HEK293 (cell line): ENCODE measurements at regions not wholly inside any gene's neighbourhood (a gene's known extent, or its start where the extent isn't known, plus 50 kb on each side); places are given as distances from the start of the nearest gene placed in this dataset.

ENCODE experiments used
- CTCF ChIA-PET: fragments of 350-600 bp; formaldehyde crosslinking; extraction: SDS; loops from one replicate; lab custom pipeline; 2021; ENCODE audit warnings: antibody characterized with exemption; lab: Yijun Ruan, JAX
- POLR2A ChIA-PET: fragments of 300-600 bp; formaldehyde crosslinking; extraction: SDS; loops from one replicate; lab custom pipeline; 2020; ENCODE audit warnings: antibody characterized with exemption, inconsistent platforms; lab: Yijun Ruan, JAX
- H3K27ac ChIP-seq: fragments of 200-500 bp; sonication (Bioruptor generic); 2 replicates; pipeline ENCODE4 v1.5.1; 2014; ENCODE audit warnings: low read depth, low read length, control low read depth, inconsistent platforms; ENCODE audit errors: extremely low read depth
- H3K36me3 ChIP-seq, 2 experiments: fragments of 200-500 bp in 1 of 2; sonication (Bioruptor generic) in 1 of 2; 1 replicate in 1 of 2; 2 replicates in 1 of 2; pipeline ENCODE4 v1.5.1; 2014 to 2017; ENCODE audit warnings: inconsistent platforms in 2 of 2, low read length in 2 of 2; ENCODE audit not compliant: control insufficient read depth in 2 of 2, insufficient read depth in 1 of 2
- H3K4me1 ChIP-seq: fragments of 200-500 bp; sonication (Bioruptor generic); 2 replicates; pipeline ENCODE4 v1.5.1; 2014; ENCODE audit warnings: mild to moderate bottlenecking, low read length, inconsistent platforms; ENCODE audit not compliant: control insufficient read depth, insufficient read depth
- H3K4me3 ChIP-seq: 2 replicates; pipeline ENCODE4 v1.5.1; 2011; ENCODE audit warnings: low read depth, mild to moderate bottlenecking, control low read depth, low read length, moderate library complexity
- H3K9me3 ChIP-seq: fragments of 200-500 bp; sonication (Bioruptor generic); 2 replicates; pipeline ENCODE4 v1.5.1; 2014; ENCODE audit warnings: low read depth, low read length, inconsistent platforms; ENCODE audit not compliant: control insufficient read depth, insufficient read depth
- GLIS2 ChIP-seq: fragments of 450-650 bp; formaldehyde crosslinking; IDR thresholded peaks from 2 replicates; pipeline ENCODE4 v1.5.1; 2016; ENCODE audit warnings: missing biosample characterization, missing genetic modification characterization
- KLF8 ChIP-seq: fragments of 450-650 bp; formaldehyde crosslinking; IDR thresholded peaks from 2 replicates; pipeline ENCODE4 v1.5.1; 2016; ENCODE audit warnings: missing biosample characterization, missing genetic modification characterization
- MYNN ChIP-seq: fragments of 450-650 bp; formaldehyde crosslinking; IDR thresholded peaks from 2 replicates; pipeline ENCODE4 v1.5.1; 2016; ENCODE audit warnings: missing biosample characterization, missing genetic modification characterization, borderline replicate concordance
- ZBTB17 ChIP-seq: fragments of 450-650 bp; formaldehyde crosslinking; IDR thresholded peaks from 2 replicates; pipeline ENCODE4 v1.5.1; 2016; ENCODE audit warnings: missing biosample characterization, missing genetic modification characterization
- ZFP3 ChIP-seq: fragments of 450-650 bp; formaldehyde crosslinking; IDR thresholded peaks from 2 replicates; pipeline ENCODE4 v1.5.1; 2016; ENCODE audit warnings: low read depth, missing biosample characterization, missing genetic modification characterization
- ZNF112 ChIP-seq: fragments of 450-650 bp; formaldehyde crosslinking; IDR thresholded peaks from 2 replicates; pipeline ENCODE4 v1.5.0; 2017; ENCODE audit warnings: missing biosample characterization, missing genetic modification characterization
- ZNF341 ChIP-seq: fragments of 450-650 bp; formaldehyde crosslinking; IDR thresholded peaks from 2 replicates; pipeline ENCODE4; 2016; ENCODE audit warnings: low read depth, missing biosample characterization, missing genetic modification characterization
- ZNF416 ChIP-seq: fragments of 450-650 bp; formaldehyde crosslinking; IDR thresholded peaks from 2 replicates; pipeline ENCODE4 v1.5.1; 2016; ENCODE audit warnings: missing biosample characterization, missing genetic modification characterization
- ZNF560 ChIP-seq: fragments of 450-650 bp; formaldehyde crosslinking; IDR thresholded peaks from 2 replicates; pipeline ENCODE4 v1.5.1; 2017; ENCODE audit warnings: missing biosample characterization, missing genetic modification characterization, borderline replicate concordance
- ZNF629 ChIP-seq: fragments of 450-650 bp; formaldehyde crosslinking; IDR thresholded peaks from 2 replicates; pipeline ENCODE4 v1.5.1; 2017; ENCODE audit warnings: missing biosample characterization, missing genetic modification characterization
- ZNF664 ChIP-seq: fragments of 450-650 bp; formaldehyde crosslinking; IDR thresholded peaks from 2 replicates; pipeline ENCODE4 v1.5.1; 2016; ENCODE audit warnings: missing biosample characterization, missing genetic modification characterization
- ZNF776 ChIP-seq: fragments of 450-650 bp; formaldehyde crosslinking; IDR thresholded peaks from 2 replicates; pipeline ENCODE4 v1.5.0; 2017; ENCODE audit warnings: missing biosample characterization, missing genetic modification characterization, borderline replicate concordance
- ZSCAN23 ChIP-seq: fragments of 450-650 bp; formaldehyde crosslinking; IDR thresholded peaks from 2 replicates; pipeline ENCODE4 v1.5.1; 2016; ENCODE audit warnings: missing biosample characterization, missing genetic modification characterization
- ZXDB ChIP-seq: fragments of 450-650 bp; formaldehyde crosslinking; IDR thresholded peaks from 2 replicates; pipeline ENCODE4 v1.5.1; 2016; ENCODE audit warnings: missing biosample characterization, missing genetic modification characterization
- TF ChIP-seq, protein P1 (sequence below): fragments of 450-650 bp; formaldehyde crosslinking; IDR thresholded peaks from 2 replicates; pipeline ENCODE4 v1.5.1; 2016; ENCODE audit warnings: missing biosample characterization, missing genetic modification characterization
- TF ChIP-seq, protein P2 (sequence below): fragments of 450-650 bp; formaldehyde crosslinking; IDR thresholded peaks from 2 replicates; pipeline ENCODE4 v1.5.1; 2016; ENCODE audit warnings: missing biosample characterization, missing genetic modification characterization
- TF ChIP-seq, protein P3 (sequence below): fragments of 450-650 bp; formaldehyde crosslinking; IDR thresholded peaks from 2 replicates; pipeline ENCODE4 v1.5.1; 2017; ENCODE audit warnings: missing biosample characterization, missing genetic modification characterization
- TF ChIP-seq, protein P4 (sequence below): fragments of 450-650 bp; formaldehyde crosslinking; IDR thresholded peaks from 2 replicates; pipeline ENCODE4 v1.5.1; 2016; ENCODE audit warnings: missing biosample characterization, missing genetic modification characterization
- TF ChIP-seq, protein P5 (sequence below): fragments of 450-650 bp; formaldehyde crosslinking; IDR thresholded peaks from 2 replicates; pipeline ENCODE4 v1.5.1; 2017; ENCODE audit warnings: missing biosample characterization, missing genetic modification characterization
- TF ChIP-seq, protein P6 (sequence below): fragments of 450-650 bp; formaldehyde crosslinking; IDR thresholded peaks from 2 replicates; pipeline ENCODE4 v1.5.1; 2016; ENCODE audit warnings: missing biosample characterization, missing genetic modification characterization

DNA sequence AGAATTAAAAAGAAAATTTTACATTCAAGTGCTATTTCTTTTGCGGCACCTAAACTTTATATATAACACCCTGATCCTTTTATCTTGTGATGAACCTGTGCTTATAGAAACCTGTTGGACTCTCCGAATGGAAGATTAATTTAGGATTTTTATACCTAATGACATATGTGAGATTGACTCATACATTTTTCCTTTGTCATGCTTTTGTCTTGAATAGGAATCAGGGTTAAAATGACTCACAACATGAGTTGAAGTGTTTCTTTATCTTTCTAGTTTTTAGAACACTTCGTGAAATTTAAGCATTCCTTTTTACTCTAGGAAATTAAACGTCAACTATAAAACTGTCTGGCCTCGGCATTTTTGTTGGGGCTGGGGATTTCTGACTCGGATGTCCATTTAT lies 378.9 kb downstream of the PCDH20 start:
- no peak overlapping the region for H3K27ac ChIP-seq
- H3K4me1 ChIP-seq, result no peaks in the 10 kb centered on the region
- no peak overlapping the region for H3K4me3 ChIP-seq
- TF ChIP-seq MYNN (tag by site-specific recombination), result no peak
- TF ChIP-seq ZNF416 (tag by site-specific recombination), result no peak
- TF ChIP-seq, protein P1, sequence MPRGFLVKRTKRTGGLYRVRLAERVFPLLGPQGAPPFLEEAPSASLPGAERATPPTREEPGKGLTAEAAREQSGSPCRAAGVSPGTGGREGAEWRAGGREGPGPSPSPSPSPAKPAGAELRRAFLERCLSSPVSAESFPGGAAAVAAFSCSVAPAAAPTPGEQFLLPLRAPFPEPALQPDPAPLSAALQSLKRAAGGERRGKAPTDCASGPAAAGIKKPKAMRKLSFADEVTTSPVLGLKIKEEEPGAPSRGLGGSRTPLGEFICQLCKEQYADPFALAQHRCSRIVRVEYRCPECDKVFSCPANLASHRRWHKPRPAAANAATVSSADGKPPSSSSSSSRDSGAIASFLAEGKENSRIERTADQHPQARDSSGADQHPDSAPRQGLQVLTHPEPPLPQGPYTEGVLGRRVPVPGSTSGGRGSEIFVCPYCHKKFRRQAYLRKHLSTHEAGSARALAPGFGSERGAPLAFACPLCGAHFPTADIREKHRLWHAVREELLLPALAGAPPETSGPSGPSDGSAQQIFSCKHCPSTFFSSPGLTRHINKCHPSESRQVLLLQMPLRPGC (tag by site-specific recombination), result no peak
- no peak for TF ChIP-seq ZNF112 (tag by site-specific recombination)
- no peak for TF ChIP-seq GLIS2
- TF ChIP-seq ZBTB17, result no peak
- TF ChIP-seq ZNF776 (tag by site-specific recombination), result no peak
- TF ChIP-seq ZNF341 (tag by site-specific recombination), result no peak
- no peak for TF ChIP-seq ZFP3
- TF ChIP-seq, protein P2, sequence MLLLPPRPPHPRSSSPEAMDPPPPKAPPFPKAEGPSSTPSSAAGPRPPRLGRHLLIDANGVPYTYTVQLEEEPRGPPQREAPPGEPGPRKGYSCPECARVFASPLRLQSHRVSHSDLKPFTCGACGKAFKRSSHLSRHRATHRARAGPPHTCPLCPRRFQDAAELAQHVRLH (tag by site-specific recombination), result no peak
- no peak for TF ChIP-seq ZNF629 (tag by site-specific recombination)
- no peak for TF ChIP-seq ZXDB (tag by site-specific recombination)
- TF ChIP-seq, protein P3, sequence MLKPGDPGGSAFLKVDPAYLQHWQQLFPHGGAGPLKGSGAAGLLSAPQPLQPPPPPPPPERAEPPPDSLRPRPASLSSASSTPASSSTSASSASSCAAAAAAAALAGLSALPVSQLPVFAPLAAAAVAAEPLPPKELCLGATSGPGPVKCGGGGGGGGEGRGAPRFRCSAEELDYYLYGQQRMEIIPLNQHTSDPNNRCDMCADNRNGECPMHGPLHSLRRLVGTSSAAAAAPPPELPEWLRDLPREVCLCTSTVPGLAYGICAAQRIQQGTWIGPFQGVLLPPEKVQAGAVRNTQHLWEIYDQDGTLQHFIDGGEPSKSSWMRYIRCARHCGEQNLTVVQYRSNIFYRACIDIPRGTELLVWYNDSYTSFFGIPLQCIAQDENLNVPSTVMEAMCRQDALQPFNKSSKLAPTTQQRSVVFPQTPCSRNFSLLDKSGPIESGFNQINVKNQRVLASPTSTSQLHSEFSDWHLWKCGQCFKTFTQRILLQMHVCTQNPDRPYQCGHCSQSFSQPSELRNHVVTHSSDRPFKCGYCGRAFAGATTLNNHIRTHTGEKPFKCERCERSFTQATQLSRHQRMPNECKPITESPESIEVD (tag by site-specific recombination), result no peak
- no peak for TF ChIP-seq KLF8
- no peak for TF ChIP-seq ZSCAN23
- TF ChIP-seq, protein P4, sequence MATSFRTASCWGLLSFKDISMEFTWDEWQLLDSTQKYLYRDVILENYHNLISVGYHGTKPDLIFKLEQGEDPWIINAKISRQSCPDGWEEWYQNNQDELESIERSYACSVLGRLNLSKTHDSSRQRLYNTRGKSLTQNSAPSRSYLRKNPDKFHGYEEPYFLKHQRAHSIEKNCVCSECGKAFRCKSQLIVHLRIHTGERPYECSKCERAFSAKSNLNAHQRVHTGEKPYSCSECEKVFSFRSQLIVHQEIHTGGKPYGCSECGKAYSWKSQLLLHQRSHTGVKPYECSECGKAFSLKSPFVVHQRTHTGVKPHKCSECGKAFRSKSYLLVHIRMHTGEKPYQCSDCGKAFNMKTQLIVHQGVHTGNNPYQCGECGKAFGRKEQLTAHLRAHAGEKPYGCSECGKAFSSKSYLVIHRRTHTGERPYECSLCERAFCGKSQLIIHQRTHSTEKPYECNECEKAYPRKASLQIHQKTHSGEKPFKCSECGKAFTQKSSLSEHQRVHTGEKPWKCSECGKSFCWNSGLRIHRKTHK (tag by site-specific recombination), result no peak
- TF ChIP-seq, protein P5, sequence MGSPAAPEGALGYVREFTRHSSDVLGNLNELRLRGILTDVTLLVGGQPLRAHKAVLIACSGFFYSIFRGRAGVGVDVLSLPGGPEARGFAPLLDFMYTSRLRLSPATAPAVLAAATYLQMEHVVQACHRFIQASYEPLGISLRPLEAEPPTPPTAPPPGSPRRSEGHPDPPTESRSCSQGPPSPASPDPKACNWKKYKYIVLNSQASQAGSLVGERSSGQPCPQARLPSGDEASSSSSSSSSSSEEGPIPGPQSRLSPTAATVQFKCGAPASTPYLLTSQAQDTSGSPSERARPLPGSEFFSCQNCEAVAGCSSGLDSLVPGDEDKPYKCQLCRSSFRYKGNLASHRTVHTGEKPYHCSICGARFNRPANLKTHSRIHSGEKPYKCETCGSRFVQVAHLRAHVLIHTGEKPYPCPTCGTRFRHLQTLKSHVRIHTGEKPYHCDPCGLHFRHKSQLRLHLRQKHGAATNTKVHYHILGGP (tag by site-specific recombination), result no peak
- no peak for TF ChIP-seq ZNF664 (tag by site-specific recombination)
- no peak for TF ChIP-seq ZNF560 (tag by site-specific recombination)
- TF ChIP-seq, protein P6, sequence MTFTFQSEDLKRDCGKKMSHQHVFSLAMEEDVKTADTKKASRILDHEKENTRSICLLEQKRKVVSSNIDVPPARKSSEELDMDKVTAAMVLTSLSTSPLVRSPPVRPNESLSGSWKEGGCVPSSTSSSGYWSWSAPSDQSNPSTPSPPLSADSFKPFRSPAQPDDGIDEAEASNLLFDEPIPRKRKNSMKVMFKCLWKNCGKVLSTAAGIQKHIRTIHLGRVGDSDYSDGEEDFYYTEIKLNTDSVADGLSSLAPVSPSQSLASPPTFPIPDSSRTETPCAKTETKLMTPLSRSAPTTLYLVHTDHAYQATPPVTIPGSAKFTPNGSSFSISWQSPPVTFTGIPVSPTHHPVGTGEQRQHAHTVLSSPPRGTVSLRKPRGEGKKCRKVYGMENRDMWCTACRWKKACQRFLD (tag by site-specific recombination), result no peak
- H3K9me3 ChIP-seq, result no peaks in the 10 kb centered on the region
- no peaks in the 10 kb centered on the region for H3K36me3 ChIP-seq
- CTCF ChIA-PET, result no interaction called here
- POLR2A ChIA-PET, result no interaction called here
